OCI-LY3 (cell line): ENCODE measurements at regions not wholly inside any gene's neighbourhood (a gene's known extent, or its start where the extent isn't known, plus 50 kb on each side); places are given as distances from the start of the nearest gene placed in this dataset.

Experiments used
- H2AFZ ChIP-seq: fragments of 200-600, 300-600 bp; shearing (Covaris generic); 2 replicates; pipeline ENCODE4 v1.6.0; 2014; ENCODE audit warnings: antibody characterized with exemption, low read depth, low read length
- H3K27ac ChIP-seq: fragments of 200-600, 300-600 bp; sonication (generic); 2 replicates; pipeline ENCODE4 v1.5.1; 2014; ENCODE audit warnings: mild to moderate bottlenecking, low read length, moderate library complexity, mixed read lengths
- H3K27me3 ChIP-seq: fragments of 200-600, 300-600 bp; sonication (generic); 2 replicates; pipeline ENCODE4 v1.6.1; 2014; ENCODE audit warnings: low read depth, low read length, mixed read lengths
- H3K36me3 ChIP-seq: fragments of 200-600, 300-600 bp; sonication (generic); replicated peaks from 2 replicates; pipeline ENCODE3; 2014; ENCODE audit warnings: low read depth, low read length, mixed read lengths
- H3K4me1 ChIP-seq: fragments of 300-600, 200-600 bp; sonication (generic); 2 replicates; pipeline ENCODE4 v1.6.1; 2014; ENCODE audit warnings: low read length, mixed read lengths
- H3K4me2 ChIP-seq: fragments of 200-600, 300-600 bp; sonication (generic); 2 replicates; pipeline ENCODE4 v1.6.1; 2014; ENCODE audit warnings: low read length, mixed read lengths
- H3K4me3 ChIP-seq: fragments of 300-600, 200-600 bp; sonication (generic); 2 replicates; pipeline ENCODE4 v1.5.1; 2014; ENCODE audit warnings: antibody characterized with exemption, mild to moderate bottlenecking, low read length, moderate library complexity
- H3K79me2 ChIP-seq: fragments of 300-600, 200-600 bp; shearing (Covaris generic); 2 replicates; pipeline ENCODE4 v1.6.1; 2014; ENCODE audit warnings: mild to moderate bottlenecking, low read length, mixed read lengths
- H3K9ac ChIP-seq: fragments of 300-600, 200-600 bp; shearing (Covaris generic); 2 replicates; pipeline ENCODE4 v1.6.0; 2014; ENCODE audit warnings: mild to moderate bottlenecking, low read length, moderate library complexity
- H3K9me3 ChIP-seq: fragments of 200-600, 300-600 bp; shearing (Covaris generic); 2 replicates; pipeline ENCODE4 v1.6.1; 2014; ENCODE audit warnings: low read length, mixed read lengths; ENCODE audit not compliant: insufficient read depth
- H4K20me1 ChIP-seq: fragments of 200-600, 300-600 bp; sonication (generic); 2 replicates; pipeline ENCODE4 v1.6.1; 2016; ENCODE audit warnings: low read length, mixed read lengths; ENCODE audit not compliant: insufficient read depth
- CTCF ChIP-seq: fragments of 200-600, 300-600 bp; sonication (generic); IDR thresholded peaks from 2 replicates; pipeline ENCODE4 v1.5.1; 2014; ENCODE audit warnings: antibody characterized with exemption, low read length, low read depth
- EZH2phosphoT487 ChIP-seq: fragments of 200-600 bp; shearing (Covaris generic); IDR thresholded peaks from 2 replicates; pipeline ENCODE4 v1.6.1; 2018; ENCODE audit warnings: antibody characterized with exemption, mixed run types, low read depth

- Histone ChIP-seq H2AFZ (no peak overlapping the region), H3K4me3 (no peak overlapping the region), H3K4me1 (peaks cover 22% of the 10 kb centered on the region), H3K9me3 (peaks cover 18% of the 10 kb centered on the region), H3K9ac (no peak overlapping the region), H3K27ac (no peak overlapping the region), H3K4me2 (no peak overlapping the region), H3K27me3 (no peaks in the 10 kb centered on the region), H3K36me3 (peaks cover 13% of the 10 kb centered on the region), H4K20me1 (no peaks in the 10 kb centered on the region), H3K79me2 (no peaks in the 10 kb centered on the region)
- TF ChIP-seq EZH2phosphoT487 (no peak), CTCF (no peak)
These were observed 84.4 kb upstream of the HES1 start for GRCh38 chr3:194051366-194052149.

GRCh38 chr3:194053136-194053535, 82.8 kb upstream of the HES1 start:
- no peak overlapping the region for H3K4me3 ChIP-seq
- no peaks in the 10 kb centered on the region for H4K20me1 ChIP-seq
- no peaks in the 10 kb centered on the region for H3K79me2 ChIP-seq
- H3K9me3 ChIP-seq: peaks cover 18% of the 10 kb centered on the region
- H3K27me3 ChIP-seq: no peaks in the 10 kb centered on the region
- TF ChIP-seq EZH2phosphoT487: no peak
- no peak for TF ChIP-seq CTCF
- H3K27ac ChIP-seq: no peak overlapping the region
- H3K4me1 ChIP-seq: peaks cover 17% of the 10 kb centered on the region
- no peak overlapping the region for H3K4me2 ChIP-seq
- H3K36me3 ChIP-seq: peaks cover 13% of the 10 kb centered on the region
- no peak overlapping the region for H3K9ac ChIP-seq
- H2AFZ ChIP-seq: no peak overlapping the region

GRCh38 chr3:194054016-194054415, 81.9 kb upstream of the HES1 start:
- Histone ChIP-seq H3K79me2 (no peaks in the 10 kb centered on the region), H3K27me3 (no peaks in the 10 kb centered on the region), H3K9me3 (peaks cover 18% of the 10 kb centered on the region), H4K20me1 (no peaks in the 10 kb centered on the region), H3K36me3 (peaks cover 13% of the 10 kb centered on the region), H3K4me1 (peaks cover 23% of the 10 kb centered on the region), H3K9ac (no peak overlapping the region), H2AFZ (no peak overlapping the region), H3K4me3 (no peak overlapping the region), H3K27ac (no peak overlapping the region), H3K4me2 (no peak overlapping the region)
- TF ChIP-seq EZH2phosphoT487 (no peak), CTCF (no peak)

- H3K79me2 ChIP-seq: no peaks in the 10 kb centered on the region
- no peaks in the 10 kb centered on the region for H3K27me3 ChIP-seq
- peaks cover 23% of the 10 kb centered on the region for H3K4me1 ChIP-seq
- no peak overlapping the region for H3K4me3 ChIP-seq
- no peak overlapping the region for H2AFZ ChIP-seq
- H4K20me1 ChIP-seq: no peaks in the 10 kb centered on the region
- peaks cover 13% of the 10 kb centered on the region for H3K36me3 ChIP-seq
- H3K9ac ChIP-seq: no peak overlapping the region
- 0 out of 2 replicates have a peak overlapping the region, but pooled peaks have one; percentile 11 for H3K4me2 ChIP-seq
- peaks cover 18% of the 10 kb centered on the region for H3K9me3 ChIP-seq
- no peak overlapping the region for H3K27ac ChIP-seq
- no peak for TF ChIP-seq CTCF
- no peak for TF ChIP-seq EZH2phosphoT487
These were observed 81.4 kb upstream of the HES1 start for GRCh38 chr3:194054540-194054939.
